GM12873 (cell line): ENCODE measurements at regions not wholly inside any gene's neighbourhood (a gene's known extent, or its start where the extent isn't known, plus 50 kb on each side); places are given as distances from the start of the nearest gene placed in this dataset.

Source experiments
- CTCF ChIP-seq: IDR thresholded peaks from 2 replicates; pipeline ENCODE4 v1.5.1; 2012; ENCODE audit warnings: low read depth, mild to moderate bottlenecking, moderate library complexity, low read length, control low read depth; ENCODE audit not compliant: insufficient read depth; ENCODE audit errors: missing control alignments

- TF ChIP-seq CTCF, result no peak
These were observed 537.0 kb downstream of the SLC6A15 start for GRCh38 chr12:84375449-84376170.

- no peak for TF ChIP-seq CTCF
These were observed 550.1 kb downstream of the SLC6A15 start for GRCh38 chr12:84362552-84362897.

GRCh38 chr12:84361651-84362551, 550.7 kb downstream of the SLC6A15 start:
- TF ChIP-seq CTCF, result no peak

GRCh38 chr12:84357314-84357713, 555.3 kb downstream of the SLC6A15 start:
- no peak for TF ChIP-seq CTCF

GRCh38 chr12:84356224-84356623, 556.4 kb downstream of the SLC6A15 start:
- no peak for TF ChIP-seq CTCF

- TF ChIP-seq CTCF, result no peak
These were observed 557.0 kb downstream of the SLC6A15 start for GRCh38 chr12:84355561-84355960.

GRCh38 chr12:84348582-84348981, 564.0 kb downstream of the SLC6A15 start:
- no peak for TF ChIP-seq CTCF
